ENCODE measurements at regions not wholly inside any gene's neighbourhood (a gene's known extent, or its start where the extent isn't known, plus 50 kb on each side); places are given as distances from the start of the nearest gene placed in this dataset.
"Not testable (repeated sequence)": the region's sequence is repeated elsewhere in the genome, so short reads cannot be mapped to it uniquely, and the experiment has no call there.

DNA sequence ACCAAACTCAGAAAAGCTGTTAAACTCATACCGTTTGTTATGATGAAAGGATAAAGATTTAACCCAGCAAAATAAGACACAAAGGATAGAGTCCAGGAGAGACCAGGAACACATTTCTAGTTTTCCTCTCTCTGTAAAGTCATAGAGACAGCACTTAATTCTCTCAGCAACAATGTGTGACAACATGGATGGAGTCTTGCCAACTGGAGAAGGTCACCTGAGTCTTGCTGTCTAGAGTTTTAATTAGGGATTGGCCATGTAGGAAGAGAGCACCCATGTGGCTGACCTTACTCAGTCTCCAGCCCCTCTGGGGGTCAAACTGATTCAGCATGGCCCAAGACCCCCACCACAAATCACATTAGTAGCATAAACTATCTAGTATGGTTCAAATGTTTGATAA, 151.0 kb upstream of the ATF7IP start:
- no peak overlapping the region for H3K4me3 ChIP-seq (replicated peaks; ENCODE audit: low read depth, low read length)
- no peak for DNase-seq (ENCODE audit: extremely low read depth, low read depth)
- TF ChIP-seq CTCF (IDR thresholded peaks at IDR 0.05; ENCODE audit: low read depth, low read length, missing control alignments), result no peak

DNA sequence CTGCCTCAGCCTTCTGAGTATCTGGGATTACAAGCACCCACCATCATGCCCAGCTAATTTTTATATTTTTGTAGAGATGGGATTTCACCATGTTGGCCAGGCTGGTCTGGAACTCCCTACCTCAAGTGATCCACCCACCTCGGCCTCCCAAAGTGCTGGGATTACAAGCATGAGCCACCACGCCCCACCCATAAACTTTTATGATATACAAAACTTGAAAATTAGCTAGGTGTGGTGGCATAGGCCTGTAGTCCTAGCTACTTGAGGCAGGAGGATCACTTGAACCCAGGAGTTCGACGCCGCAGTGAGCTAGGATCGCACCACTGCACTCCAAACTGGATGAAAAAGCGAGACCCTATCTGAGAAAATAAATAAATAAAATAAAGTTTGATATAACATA, 149.5 kb upstream of the ATF7IP start:
- not testable (repeated sequence) for DNase-seq (ENCODE audit: extremely low read depth, low read depth); H3K4me3 ChIP-seq (replicated peaks; ENCODE audit: low read depth, low read length)

DNA sequence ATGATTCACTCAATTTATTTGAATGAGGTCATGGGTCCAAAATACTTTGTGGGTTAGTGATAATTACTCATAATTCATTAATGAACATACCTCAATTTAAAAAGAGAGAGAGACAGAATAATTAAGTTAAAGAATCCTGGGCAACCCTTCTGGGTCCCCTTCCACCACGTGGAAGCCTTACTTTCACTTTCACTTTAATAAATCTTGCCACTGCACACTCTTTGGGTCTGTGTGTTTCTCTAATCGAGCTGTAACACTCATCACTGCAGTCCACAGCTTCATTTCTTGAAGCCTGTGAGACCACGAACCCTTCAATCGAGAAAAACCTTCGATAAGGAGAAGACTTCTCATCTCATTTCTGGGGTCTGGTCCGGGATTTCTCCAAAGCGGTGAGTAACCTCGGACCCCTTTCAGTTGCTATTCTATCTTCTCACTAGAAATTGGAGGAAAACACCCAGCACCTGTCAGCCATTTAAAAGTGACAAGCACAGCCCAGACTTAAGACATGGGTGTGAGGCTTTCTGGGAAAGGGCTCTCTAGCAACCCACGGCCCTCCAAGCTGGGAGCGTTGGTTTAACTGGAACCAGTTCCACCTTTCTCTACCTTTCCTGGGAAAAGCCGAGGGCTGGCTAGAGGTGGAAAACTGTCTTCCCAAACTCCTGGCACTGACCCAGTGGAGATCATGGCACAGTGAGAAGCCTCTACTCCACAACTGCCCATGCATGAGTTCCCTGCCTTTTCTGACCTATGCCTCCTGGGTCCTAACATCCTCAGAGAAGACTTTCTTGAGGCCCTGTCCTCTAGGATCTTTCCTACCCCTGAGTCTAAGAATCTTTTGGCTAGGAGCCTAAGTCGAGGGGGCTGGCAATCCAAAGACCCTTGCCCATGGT, 148.8 kb upstream of the ATF7IP start:
- no peak overlapping the region for H3K4me3 ChIP-seq (replicated peaks; ENCODE audit: low read depth, low read length)
- DNase-seq (ENCODE audit: extremely low read depth, low read depth), result no peak
- TF ChIP-seq CTCF (IDR thresholded peaks at IDR 0.05; ENCODE audit: low read depth, low read length, missing control alignments), result no peak

DNA sequence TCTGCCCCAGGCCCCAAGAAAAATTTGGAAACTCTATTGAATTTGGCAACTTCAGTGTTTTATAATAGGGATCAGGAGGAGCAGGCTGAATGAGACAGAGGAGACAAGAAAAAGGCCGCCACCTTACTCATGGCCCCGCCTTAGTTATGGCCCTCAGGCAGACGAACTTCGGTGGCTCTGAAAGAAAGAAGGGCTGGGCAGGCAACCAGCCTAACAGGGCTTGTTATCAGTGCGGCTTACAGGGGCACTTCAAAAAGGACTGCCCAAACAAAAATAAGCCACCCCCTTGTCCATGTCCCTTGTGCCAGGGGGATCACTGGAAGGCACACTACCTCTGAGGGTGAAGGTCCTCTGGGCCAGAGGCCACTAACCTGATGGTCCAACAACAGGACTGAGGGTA, 146.3 kb upstream of the ATF7IP start:
- DNase-seq (ENCODE audit: extremely low read depth, low read depth), result no peak
- TF ChIP-seq CTCF (IDR thresholded peaks at IDR 0.05; ENCODE audit: low read depth, low read length, missing control alignments), result no peak
- H3K4me3 ChIP-seq (replicated peaks; ENCODE audit: low read depth, low read length), result no peak overlapping the region

DNA sequence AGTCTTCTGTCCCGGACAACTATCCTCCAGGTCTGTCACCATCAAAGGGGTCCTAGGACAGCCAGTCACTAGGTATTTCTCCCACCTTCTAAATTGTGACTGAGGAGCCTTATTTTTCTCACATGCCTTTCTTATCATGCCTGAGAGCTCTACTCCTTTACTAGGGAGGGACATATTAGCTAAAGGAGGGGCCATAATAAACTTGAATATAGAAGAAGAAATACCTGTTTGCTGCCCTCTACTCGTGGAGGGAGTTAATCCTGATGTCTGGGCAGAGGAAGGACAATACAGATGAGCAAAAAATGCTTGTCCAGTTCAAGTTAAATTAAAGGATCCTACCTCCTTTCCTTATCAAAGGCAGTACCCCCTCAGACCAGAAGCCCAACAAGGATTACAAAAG, 145.8 kb upstream of the ATF7IP start:
- not testable (repeated sequence) for DNase-seq (ENCODE audit: extremely low read depth, low read depth); H3K4me3 ChIP-seq (replicated peaks; ENCODE audit: low read depth, low read length)

GRCh38 chr12:14225064-14225463, 140.4 kb upstream of the ATF7IP start:
- no peak for TF ChIP-seq CTCF (IDR thresholded peaks at IDR 0.05; ENCODE audit: low read depth, low read length, missing control alignments)
- no peak for DNase-seq (ENCODE audit: extremely low read depth, low read depth)
- no peak overlapping the region for H3K4me3 ChIP-seq (replicated peaks; ENCODE audit: low read depth, low read length)

GRCh38 chr12:14235176-14235575, 130.3 kb upstream of the ATF7IP start:
- DNase-seq (ENCODE audit: extremely low read depth, low read depth); H3K4me3 ChIP-seq (replicated peaks; ENCODE audit: low read depth, low read length): not testable (repeated sequence)

- not testable (repeated sequence) for H3K4me3 ChIP-seq (replicated peaks; ENCODE audit: low read depth, low read length); DNase-seq (ENCODE audit: extremely low read depth, low read depth)
Observed at GRCh38 chr12:14236641-14237040, 128.8 kb upstream of the ATF7IP start.

GRCh38 chr12:14238221-14238792, 127.2 kb upstream of the ATF7IP start:
- no peak for DNase-seq (ENCODE audit: extremely low read depth, low read depth)
- no peak overlapping the region for H3K4me3 ChIP-seq (replicated peaks; ENCODE audit: low read depth, low read length)
- TF ChIP-seq CTCF (IDR thresholded peaks at IDR 0.05; ENCODE audit: low read depth, low read length, missing control alignments), result peak; percentile 34

Measured in HFF-Myc (cell line).